ENCODE measurements at regions not wholly inside any gene's neighbourhood (a gene's known extent, or its start where the extent isn't known, plus 50 kb on each side); places are given as distances from the start of the nearest gene placed in this dataset.
"Not testable (repeated sequence)": the region's sequence is repeated elsewhere in the genome, so short reads cannot be mapped to it uniquely, and the experiment has no call there.

DNA sequence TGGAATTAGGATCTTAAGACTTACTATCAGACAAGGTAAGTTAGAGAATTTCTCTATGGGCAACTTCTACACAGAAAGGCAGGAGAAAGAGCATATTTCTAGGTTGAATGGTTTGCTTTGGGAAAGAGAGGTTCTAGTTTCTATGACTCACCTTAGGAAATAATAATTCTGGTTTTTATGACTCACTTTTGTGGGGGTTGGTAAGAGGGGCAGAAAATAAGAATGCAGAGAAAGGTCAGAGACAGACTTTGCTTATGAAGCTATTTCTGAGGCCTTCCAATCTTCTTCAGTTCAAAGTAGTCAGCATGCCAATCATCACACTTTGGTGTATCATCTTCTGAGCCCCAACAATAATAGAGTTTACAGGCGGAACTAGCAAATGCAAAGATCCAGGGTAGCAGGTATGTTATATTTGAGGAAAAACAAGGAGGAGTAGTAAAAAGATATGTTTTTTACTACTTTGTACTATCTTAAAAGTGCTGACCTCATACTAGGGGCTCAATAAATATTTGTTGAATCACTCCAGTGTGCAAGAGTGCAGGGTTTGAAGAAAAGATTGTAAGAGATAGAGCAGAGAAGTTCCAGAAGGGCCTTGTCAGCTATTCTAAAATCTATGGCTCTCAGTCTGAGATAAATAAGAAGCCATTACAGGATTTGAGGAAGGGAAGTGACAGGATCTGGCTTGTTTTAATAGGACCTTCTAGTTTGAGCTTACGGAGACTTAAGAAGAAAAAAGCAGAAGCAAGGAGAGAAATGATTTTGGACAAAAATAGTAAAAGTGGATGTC, 56.7 kb upstream of the LRFN5 start:
- DNase-seq (ENCODE audit: low read depth): peak; percentile 6
- no peak overlapping the region for H3K4me3 ChIP-seq (ENCODE audit: low read length)

DNA sequence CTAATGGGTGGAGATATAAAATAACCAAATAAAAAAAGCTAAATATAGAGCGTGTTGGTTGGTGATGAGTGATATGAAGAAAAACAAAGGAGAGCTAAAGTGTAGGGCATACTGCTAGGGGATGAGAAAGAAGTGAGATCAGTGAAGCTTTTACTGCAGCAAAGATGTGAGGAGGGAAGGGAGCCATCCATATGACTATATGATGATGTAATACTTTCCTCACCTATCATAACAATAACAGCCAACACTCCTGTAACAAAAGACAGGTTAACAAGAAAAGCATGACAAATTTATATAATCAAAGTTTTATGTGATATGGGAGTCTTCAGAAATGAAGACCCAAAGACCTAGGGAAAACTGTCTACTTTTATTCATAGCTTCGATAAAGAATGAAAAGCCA, 57.4 kb upstream of the LRFN5 start:
- DNase-seq (ENCODE audit: low read depth): no peak
- H3K4me3 ChIP-seq (ENCODE audit: low read length): no peak overlapping the region
- TF ChIP-seq, protein P1, sequence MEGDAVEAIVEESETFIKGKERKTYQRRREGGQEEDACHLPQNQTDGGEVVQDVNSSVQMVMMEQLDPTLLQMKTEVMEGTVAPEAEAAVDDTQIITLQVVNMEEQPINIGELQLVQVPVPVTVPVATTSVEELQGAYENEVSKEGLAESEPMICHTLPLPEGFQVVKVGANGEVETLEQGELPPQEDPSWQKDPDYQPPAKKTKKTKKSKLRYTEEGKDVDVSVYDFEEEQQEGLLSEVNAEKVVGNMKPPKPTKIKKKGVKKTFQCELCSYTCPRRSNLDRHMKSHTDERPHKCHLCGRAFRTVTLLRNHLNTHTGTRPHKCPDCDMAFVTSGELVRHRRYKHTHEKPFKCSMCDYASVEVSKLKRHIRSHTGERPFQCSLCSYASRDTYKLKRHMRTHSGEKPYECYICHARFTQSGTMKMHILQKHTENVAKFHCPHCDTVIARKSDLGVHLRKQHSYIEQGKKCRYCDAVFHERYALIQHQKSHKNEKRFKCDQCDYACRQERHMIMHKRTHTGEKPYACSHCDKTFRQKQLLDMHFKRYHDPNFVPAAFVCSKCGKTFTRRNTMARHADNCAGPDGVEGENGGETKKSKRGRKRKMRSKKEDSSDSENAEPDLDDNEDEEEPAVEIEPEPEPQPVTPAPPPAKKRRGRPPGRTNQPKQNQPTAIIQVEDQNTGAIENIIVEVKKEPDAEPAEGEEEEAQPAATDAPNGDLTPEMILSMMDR (conservative IDR thresholded peaks at IDR 0.05; ENCODE audit: low read length): no peak

More for the DNA sequence above, 56.7 kb upstream of the LRFN5 start:
- TF ChIP-seq, protein P1 (conservative IDR thresholded peaks at IDR 0.05; ENCODE audit: low read length): no peak

GRCh38 chr14:41548666-41549065, 58.0 kb upstream of the LRFN5 start:
- DNase-seq (ENCODE audit: low read depth): no peak
- TF ChIP-seq, protein P1 (conservative IDR thresholded peaks at IDR 0.05; ENCODE audit: low read length): no peak

DNA sequence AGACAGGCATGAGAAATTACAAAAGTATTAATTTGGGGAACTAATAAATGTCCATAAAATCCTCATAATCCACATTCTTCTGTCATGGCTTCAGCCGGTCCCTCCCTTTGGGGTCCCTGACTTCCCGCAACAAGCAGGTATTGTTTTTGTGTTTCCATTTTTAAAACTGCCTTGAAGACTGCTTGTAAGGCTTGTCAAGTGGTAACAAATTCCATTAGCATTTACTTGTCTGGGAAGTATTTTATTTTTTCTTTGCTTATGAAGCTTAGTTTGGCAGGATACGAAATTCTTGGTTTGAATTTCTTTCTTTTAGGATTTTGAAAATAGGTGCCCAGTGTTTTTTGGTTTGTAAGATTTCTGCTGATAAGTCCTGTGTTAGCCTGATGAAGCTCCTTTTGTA, 65.3 kb upstream of the LRFN5 start:
- DNase-seq (ENCODE audit: low read depth): no peak
- TF ChIP-seq, protein P1 (conservative IDR thresholded peaks at IDR 0.05; ENCODE audit: low read length): no peak
- no peak overlapping the region for H3K4me3 ChIP-seq (ENCODE audit: low read length)

More at GRCh38 chr14:41548666-41549065, 58.0 kb upstream of the LRFN5 start:
- no peak overlapping the region for H3K4me3 ChIP-seq (ENCODE audit: low read length)

DNA sequence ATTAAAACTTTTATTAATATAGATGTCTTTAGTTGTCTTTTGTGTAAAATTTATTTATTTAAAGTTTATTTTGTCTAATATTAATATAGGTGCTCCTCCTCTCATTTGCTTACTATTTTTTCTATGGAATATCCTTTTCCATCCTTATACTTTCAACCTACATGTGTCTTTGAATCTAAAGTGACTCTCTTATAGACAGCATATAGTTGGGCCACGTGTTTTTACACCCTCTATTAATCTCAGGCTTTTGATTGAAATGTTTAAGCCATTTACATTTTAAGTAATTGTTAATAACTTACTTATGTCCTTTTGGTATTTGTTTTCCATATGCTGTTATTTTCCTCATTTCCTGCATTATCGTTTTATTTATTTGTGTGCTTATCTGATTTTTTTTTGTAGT, 74.4 kb upstream of the LRFN5 start:
- no peak for DNase-seq (ENCODE audit: low read depth)
- TF ChIP-seq, protein P1 (conservative IDR thresholded peaks at IDR 0.05; ENCODE audit: low read length): no peak
- no peak overlapping the region for H3K4me3 ChIP-seq (ENCODE audit: low read length)

DNA sequence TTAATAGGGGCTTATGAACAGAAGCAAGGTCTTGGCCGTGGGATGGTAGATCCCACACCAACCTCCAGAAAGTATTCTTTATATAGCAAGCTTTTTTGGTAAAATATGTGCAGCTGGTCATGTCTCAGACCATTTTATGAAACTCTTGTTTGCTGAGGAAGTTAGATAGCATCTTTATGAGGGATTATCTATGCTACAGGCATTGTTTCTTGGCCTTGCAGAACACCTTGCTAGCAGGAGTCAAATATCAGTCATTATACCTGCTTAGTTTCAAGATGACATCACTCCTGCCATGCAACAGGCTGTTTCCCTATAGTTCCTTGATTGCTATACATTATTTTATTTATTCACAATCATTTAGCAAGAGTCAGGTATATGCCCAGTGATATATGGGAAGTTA, 84.8 kb upstream of the LRFN5 start:
- no peak overlapping the region for H3K4me3 ChIP-seq (ENCODE audit: low read length)
- TF ChIP-seq, protein P1 (conservative IDR thresholded peaks at IDR 0.05; ENCODE audit: low read length): no peak
- DNase-seq (ENCODE audit: low read depth): no peak

DNA sequence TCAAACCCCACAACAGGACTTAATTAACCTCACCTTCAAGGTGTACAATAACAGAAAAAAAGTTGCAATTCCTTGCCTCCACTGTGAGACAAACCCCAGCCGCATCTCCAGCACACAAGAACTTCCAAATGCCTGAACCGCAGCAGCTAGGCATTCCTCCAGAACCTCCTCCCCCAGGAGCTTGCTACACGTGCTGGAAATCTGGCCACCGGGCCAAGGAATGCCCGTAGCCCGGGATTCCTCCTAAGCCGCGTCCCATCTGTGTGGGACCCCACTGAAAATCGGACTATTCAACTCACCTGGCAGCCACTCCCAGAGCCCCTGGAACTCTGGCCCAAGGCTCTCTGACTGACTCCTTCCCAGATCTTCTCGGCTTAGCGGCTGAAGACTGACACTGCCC, 88.6 kb upstream of the LRFN5 start:
- not testable (repeated sequence) for DNase-seq (ENCODE audit: low read depth); H3K4me3 ChIP-seq (ENCODE audit: low read length)

Measured in AG10803 (cell line).